Brain microvascular endothelial cell (primary cell): ENCODE measurements at regions not wholly inside any gene's neighbourhood (a gene's known extent, or its start where the extent isn't known, plus 50 kb on each side); places are given as distances from the start of the nearest gene placed in this dataset.

Experiments
- DNase-seq: peaks from one replicate; pipeline ENCODE4 v3.0.0-alpha.2; 2020
- H3K27ac ChIP-seq: fragments of 250-450 bp; sonication (Bioruptor Pico); 2 replicates; pipeline ENCODE4 v1.5.1; 2020; ENCODE audit warnings: mild to moderate bottlenecking, moderate library complexity
- H3K27me3 ChIP-seq: fragments of 250-450 bp; sonication (Bioruptor Pico); replicated peaks from 2 replicates; pipeline ENCODE4 v1.5.1; 2020; ENCODE audit warnings: mild to moderate bottlenecking
- H3K36me3 ChIP-seq: fragments of 250-450 bp; sonication (Bioruptor Pico); replicated peaks from 2 replicates; pipeline ENCODE4 v1.5.1; 2020; ENCODE audit warnings: mild to moderate bottlenecking
- H3K4me3 ChIP-seq: 2 replicates; pipeline ENCODE4 v1.5.1; 2011; ENCODE audit warnings: low read depth, mild to moderate bottlenecking, control low read depth, low read length, moderate library complexity
- in situ Hi-C: cut with HindIII; loops from 2 replicates; pipeline ENCODE4 v1.10.0; 2017; ENCODE audit warnings: low sequenced_read_pairs, low pct_ligation_motif_present
- TF ChIP-seq, protein P1 (sequence below): IDR thresholded peaks from 2 replicates; pipeline ENCODE4 v1.5.1; 2011; ENCODE audit warnings: low read depth, mild to moderate bottlenecking, moderate library complexity, low read length, control low read depth, inconsistent platforms; ENCODE audit errors: missing control alignments

DNA sequence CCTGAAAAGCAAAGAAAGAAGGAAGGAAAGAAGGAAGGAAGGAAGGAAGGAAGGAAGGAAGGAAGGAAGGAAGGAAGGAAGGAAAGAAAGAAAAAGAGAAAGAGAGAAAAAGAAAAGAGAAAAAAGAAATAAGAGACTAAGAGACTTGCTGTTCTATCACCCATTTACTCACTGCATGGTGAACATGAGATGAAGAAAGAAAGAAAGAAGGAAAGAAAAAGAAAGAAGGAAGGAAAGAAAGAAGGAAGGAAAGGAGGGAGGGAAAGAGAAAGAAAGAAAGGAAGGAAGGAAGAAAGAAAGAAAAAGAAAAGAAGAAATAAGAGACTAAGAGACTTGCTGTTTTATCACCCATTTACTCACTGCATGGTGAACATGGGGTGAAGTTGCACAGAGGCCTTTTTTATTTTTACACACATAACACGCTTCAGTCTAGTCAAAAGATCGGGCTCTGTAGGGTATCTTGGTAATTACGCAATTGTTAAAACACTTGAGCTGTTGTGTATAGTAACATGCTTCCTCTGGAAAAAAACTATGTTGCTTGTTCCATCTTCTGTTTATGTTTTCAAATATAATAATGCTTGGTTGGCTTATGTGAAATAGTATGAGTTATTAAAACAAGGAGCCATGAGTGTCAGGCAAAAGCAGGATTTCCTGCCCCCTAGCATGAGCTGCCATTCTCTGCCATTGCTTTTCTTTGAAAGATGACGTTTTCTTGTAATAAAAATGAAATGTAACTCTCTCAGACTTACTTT lies 119.3 kb upstream of the ZNF608 start:
- in situ Hi-C loops, result no loop called here
- DNase-seq, result no peak

DNA sequence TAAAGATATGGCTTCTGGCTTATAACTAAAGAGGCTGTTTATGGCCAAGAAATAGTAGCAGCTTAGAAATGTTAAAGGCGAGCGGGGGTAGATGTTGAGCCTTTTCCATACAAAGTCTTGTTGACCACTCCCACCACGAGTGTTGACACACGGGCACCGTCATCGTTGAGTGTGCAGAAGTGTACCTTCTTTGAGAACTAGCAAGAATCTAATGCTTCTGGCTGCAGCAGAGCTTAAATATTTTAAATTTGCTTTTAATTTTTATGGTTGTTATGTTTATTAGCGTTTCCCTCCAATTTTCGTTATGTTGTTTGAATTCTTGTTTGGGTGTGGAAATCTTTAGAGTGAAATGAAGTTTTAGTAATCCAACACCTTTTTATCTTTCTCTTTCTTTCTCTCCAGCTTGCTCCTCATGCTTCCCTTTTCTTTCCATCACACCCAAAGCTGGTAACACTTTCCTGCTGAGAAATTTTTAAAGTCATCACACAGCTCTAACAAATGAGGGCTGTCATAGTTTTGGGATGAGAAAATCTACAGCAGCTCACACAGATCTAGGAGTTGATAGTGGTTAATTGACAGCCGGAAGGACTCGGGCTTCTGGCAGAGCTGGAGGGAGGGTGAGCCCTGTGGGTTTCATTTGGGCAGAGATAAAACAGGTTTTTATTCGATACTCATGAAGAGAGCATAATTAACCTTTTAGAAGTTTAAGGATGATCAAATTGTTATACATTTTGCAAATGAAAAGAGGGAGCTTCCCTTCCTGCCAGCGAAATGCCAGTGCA lies 120.1 kb upstream of the ZNF608 start:
- Histone ChIP-seq H3K36me3 (no peaks in the 10 kb centered on the region), H3K4me3 (no peak overlapping the region), H3K27ac (no peak overlapping the region), H3K27me3 (no peaks in the 10 kb centered on the region)
- in situ Hi-C loops, result no loop called here
- no peak for DNase-seq
- TF ChIP-seq, protein P1, sequence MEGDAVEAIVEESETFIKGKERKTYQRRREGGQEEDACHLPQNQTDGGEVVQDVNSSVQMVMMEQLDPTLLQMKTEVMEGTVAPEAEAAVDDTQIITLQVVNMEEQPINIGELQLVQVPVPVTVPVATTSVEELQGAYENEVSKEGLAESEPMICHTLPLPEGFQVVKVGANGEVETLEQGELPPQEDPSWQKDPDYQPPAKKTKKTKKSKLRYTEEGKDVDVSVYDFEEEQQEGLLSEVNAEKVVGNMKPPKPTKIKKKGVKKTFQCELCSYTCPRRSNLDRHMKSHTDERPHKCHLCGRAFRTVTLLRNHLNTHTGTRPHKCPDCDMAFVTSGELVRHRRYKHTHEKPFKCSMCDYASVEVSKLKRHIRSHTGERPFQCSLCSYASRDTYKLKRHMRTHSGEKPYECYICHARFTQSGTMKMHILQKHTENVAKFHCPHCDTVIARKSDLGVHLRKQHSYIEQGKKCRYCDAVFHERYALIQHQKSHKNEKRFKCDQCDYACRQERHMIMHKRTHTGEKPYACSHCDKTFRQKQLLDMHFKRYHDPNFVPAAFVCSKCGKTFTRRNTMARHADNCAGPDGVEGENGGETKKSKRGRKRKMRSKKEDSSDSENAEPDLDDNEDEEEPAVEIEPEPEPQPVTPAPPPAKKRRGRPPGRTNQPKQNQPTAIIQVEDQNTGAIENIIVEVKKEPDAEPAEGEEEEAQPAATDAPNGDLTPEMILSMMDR, result no peak

More for the DNA sequence above, 119.3 kb upstream of the ZNF608 start:
- TF ChIP-seq, protein P1, result peak; percentile 4
- H3K27me3 ChIP-seq, result no peaks in the 10 kb centered on the region
- H3K27ac ChIP-seq, result no peak overlapping the region
- no peaks in the 10 kb centered on the region for H3K36me3 ChIP-seq
- no peak overlapping the region for H3K4me3 ChIP-seq

DNA sequence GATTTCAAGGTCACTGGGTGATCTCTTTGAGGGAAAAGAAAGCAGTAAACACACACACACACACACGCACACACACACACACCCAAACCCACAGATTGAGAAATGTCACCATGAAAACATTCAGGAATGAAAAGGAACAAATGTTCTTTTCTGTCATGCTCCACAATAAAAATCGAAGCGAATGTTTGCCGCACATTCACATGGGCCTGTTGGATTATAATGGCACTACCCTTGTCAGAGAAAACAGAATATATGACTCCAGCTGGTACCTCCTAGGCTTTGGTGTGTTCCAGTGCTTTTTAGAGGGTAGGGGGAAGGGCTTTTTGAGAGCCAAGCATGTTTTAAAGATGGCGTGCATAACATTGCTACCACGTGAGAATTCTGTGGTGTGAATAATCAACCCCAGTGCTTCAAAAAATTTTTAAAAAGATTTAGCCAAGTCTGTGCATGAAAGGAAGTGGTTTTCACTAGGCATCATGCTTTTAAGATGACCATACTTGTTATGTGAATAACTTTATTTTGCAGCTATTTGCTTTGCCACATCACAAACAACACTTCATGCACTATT lies 120.8 kb upstream of the ZNF608 start:
- Histone ChIP-seq H3K36me3 (no peaks in the 10 kb centered on the region), H3K27me3 (no peaks in the 10 kb centered on the region), H3K4me3 (no peak overlapping the region), H3K27ac (no peak overlapping the region)
- in situ Hi-C loops, result no loop called here
- TF ChIP-seq, protein P1, result no peak
- DNase-seq, result peak; percentile 3

DNA sequence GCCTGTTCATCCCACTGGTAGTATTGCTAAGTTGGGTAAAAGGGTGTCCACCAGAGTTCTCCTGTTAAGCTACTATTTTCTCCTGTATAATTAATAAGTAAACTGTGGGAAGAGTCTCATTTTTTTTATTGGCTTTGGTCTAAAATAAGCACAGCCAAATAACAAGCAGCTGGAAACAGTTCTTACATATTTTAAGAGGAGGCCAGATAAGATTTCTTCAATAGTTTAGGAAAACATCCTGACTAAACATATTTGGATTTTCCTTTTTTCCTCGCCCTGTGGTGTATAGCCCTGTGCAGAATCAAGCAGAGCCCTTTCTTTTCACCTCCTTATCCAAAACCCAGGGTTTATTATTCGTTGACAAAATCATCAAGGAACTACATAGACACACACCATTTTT lies 122.2 kb upstream of the ZNF608 start:
- Histone ChIP-seq H3K27ac (no peak overlapping the region), H3K27me3 (no peaks in the 10 kb centered on the region), H3K4me3 (no peak overlapping the region), H3K36me3 (no peaks in the 10 kb centered on the region)
- no peak for DNase-seq
- TF ChIP-seq, protein P1, result no peak
- in situ Hi-C loops, result no loop called here

DNA sequence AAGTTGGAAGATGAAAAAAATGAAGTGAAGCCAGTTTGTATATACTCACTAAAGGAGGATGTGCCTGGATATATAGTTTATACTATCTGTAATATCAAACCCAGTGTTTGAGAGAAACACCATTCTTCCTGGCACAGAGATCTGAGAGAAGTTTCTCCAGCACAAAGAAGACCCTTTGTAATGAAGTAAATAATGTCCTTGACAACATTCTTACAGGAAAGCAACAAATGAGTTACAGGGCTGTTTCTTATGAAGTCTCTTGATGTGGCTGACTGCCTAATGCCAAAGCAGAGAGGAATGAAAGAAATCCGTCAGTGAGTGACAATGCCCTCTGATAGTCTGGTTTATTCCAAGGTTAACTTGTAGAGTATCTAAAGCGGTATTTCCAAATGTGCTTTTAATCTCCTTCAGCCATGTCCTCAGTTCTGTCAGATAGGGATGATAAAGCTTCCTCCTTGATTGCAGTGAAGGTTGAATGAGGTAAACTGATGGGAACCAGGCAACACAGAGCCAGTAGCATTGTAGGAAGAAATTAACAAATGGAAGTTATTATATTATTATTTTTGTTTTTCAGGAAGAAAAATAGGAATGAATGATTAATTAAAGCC lies 123.1 kb upstream of the ZNF608 start:
- Histone ChIP-seq H3K27me3 (no peaks in the 10 kb centered on the region), H3K27ac (no peak overlapping the region), H3K4me3 (no peak overlapping the region), H3K36me3 (no peaks in the 10 kb centered on the region)
- TF ChIP-seq, protein P1, result no peak
- in situ Hi-C loops, result no loop called here
- DNase-seq, result no peak
